Cardiac fibroblast (primary cell): ENCODE measurements at regions not wholly inside any gene's neighbourhood (a gene's known extent, or its start where the extent isn't known, plus 50 kb on each side); places are given as distances from the start of the nearest gene placed in this dataset.

ENCODE experiments used
- DNase-seq, 2 donors: peaks; one replicate each; pipeline versions ENCODE4 v3.0.0 to v3.0.0-alpha.2; 2010; ENCODE audit warnings: low read depth in 2 of 2
- H3K4me3 ChIP-seq, 2 donors: replicated peaks in 1 of 2; 1 replicate in 1 of 2; 2 replicates in 1 of 2; pipeline ENCODE4 v1.5.1; 2011; ENCODE audit warnings: low read depth in 2 of 2, low read length in 2 of 2, mild to moderate bottlenecking in 2 of 2, moderate library complexity in 1 of 2
- TF ChIP-seq, protein P1 (sequence below): IDR thresholded peaks from one replicate; pipeline ENCODE4 v1.5.1; 2011; ENCODE audit warnings: low read depth, mild to moderate bottlenecking, low read length, inconsistent platforms

DNA sequence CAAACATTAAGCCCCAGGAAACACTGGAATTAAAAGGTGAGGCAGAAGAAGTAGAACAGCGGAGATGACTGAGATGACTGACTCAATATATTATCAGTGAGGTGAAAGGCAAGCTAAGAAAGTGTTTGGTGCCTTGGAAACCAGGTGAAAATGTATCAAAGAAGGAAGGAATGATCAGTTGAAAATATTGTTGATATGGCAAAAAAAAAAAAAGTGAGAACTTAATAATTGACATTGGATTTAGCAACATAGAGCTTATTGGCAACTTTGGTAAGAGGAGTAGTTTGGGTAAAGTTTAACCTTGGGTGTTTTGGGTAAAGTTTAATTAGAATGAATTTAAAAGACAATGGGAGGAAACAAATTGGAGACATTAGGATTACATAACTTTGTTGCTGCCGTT lies 127.7 kb upstream of the MYOCD start:
- no peak for DNase-seq
- H3K4me3 ChIP-seq = no peak overlapping the region
- TF ChIP-seq, protein P1, sequence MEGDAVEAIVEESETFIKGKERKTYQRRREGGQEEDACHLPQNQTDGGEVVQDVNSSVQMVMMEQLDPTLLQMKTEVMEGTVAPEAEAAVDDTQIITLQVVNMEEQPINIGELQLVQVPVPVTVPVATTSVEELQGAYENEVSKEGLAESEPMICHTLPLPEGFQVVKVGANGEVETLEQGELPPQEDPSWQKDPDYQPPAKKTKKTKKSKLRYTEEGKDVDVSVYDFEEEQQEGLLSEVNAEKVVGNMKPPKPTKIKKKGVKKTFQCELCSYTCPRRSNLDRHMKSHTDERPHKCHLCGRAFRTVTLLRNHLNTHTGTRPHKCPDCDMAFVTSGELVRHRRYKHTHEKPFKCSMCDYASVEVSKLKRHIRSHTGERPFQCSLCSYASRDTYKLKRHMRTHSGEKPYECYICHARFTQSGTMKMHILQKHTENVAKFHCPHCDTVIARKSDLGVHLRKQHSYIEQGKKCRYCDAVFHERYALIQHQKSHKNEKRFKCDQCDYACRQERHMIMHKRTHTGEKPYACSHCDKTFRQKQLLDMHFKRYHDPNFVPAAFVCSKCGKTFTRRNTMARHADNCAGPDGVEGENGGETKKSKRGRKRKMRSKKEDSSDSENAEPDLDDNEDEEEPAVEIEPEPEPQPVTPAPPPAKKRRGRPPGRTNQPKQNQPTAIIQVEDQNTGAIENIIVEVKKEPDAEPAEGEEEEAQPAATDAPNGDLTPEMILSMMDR = no peak

- peak; percentile 71 to 72 for DNase-seq
- TF ChIP-seq, protein P1 = peak; percentile 77
- H3K4me3 ChIP-seq = no peak overlapping the region
Measured at GRCh38 chr17:12545877-12546513, 119.7 kb upstream of the MYOCD start.

GRCh38 chr17:12546983-12547382 lies 118.7 kb upstream of the MYOCD start:
- DNase-seq = no peak
- TF ChIP-seq, protein P1 = no peak
- no peak overlapping the region for H3K4me3 ChIP-seq

DNA sequence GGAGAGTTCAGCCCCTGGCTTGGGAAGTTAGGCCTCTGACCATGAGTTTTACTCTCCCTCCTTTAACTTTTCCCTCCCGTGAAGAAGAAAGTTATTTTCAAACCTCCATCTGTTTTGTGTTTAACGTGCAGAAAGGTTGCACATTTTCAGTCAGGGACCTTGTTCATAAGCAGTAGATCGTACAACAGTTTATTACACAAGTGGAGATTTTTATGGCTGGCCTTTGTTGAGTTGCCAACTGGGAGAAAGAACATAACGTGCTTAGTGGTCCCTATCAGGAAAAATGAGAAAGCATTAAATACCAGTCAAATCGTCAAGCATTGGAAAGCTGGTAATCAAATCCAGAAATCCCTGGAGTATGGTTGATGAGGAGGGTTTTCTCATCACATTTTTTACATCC lies 117.9 kb upstream of the MYOCD start:
- DNase-seq = no peak
- TF ChIP-seq, protein P1 = no peak
- H3K4me3 ChIP-seq = no peak overlapping the region

DNA sequence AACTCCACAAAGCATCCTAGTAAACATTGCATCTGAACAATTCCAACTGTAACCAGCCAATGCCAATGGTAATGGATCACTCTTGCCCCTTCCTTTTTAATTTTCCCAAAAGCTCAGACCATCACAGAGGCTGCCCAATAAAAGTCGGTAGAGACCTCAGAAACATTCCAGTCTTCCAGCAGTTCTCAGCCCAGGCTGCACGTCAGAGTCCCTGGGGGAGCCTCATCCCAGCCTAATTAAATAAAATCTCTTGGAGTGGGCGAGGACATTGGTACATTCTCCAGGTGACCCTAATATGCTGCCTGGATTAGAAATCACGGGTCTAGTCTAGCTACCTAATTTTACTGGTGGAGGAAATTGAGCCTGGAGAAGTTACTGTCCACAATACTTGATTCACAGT lies 117.1 kb upstream of the MYOCD start:
- no peak for DNase-seq
- H3K4me3 ChIP-seq = no peak overlapping the region
- TF ChIP-seq, protein P1 = no peak

GRCh38 chr17:12549499-12550041 lies 116.1 kb upstream of the MYOCD start:
- no peak overlapping the region for H3K4me3 ChIP-seq
- DNase-seq = peak; percentile 8 to 47
- TF ChIP-seq, protein P1 = no peak

GRCh38 chr17:12553625-12554024 lies 112.1 kb upstream of the MYOCD start:
- DNase-seq = no peak
- no peak overlapping the region for H3K4me3 ChIP-seq
- TF ChIP-seq, protein P1 = no peak
